GM12891 (cell line): ENCODE measurements at regions not wholly inside any gene's neighbourhood (a gene's known extent, or its start where the extent isn't known, plus 50 kb on each side); places are given as distances from the start of the nearest gene placed in this dataset.
"Not testable (repeated sequence)": the region's sequence is repeated elsewhere in the genome, so short reads cannot be mapped to it uniquely, and the experiment has no call there.

ENCODE experiments used
- DNase-seq: peaks from one replicate; pipeline ENCODE4 v3.0.0; 2011; ENCODE audit warnings: low spot score; ENCODE audit not compliant: insufficient read length
- FAIRE-seq: peaks from 2 replicates; lab custom pipeline; 2011; peaks lifted over from hg19 to GRCh38; lab: Jason Lieb, UNC
- PAX5 ChIP-seq: IDR thresholded peaks from 2 replicates; pipeline ENCODE4 v1.6.1; 2011; ENCODE audit warnings: low read length, moderate library complexity, mild to moderate bottlenecking; ENCODE audit not compliant: insufficient read depth, severe bottlenecking
- POLR2A ChIP-seq: IDR thresholded peaks from 2 replicates; pipeline ENCODE4 v1.6.1; 2011; ENCODE audit warnings: low read depth, low read length, control low read depth
- POLR2AphosphoS5 ChIP-seq: IDR thresholded peaks from 2 replicates; pipeline ENCODE4 v1.6.1; 2011; ENCODE audit warnings: low read depth, low read length, control low read depth
- POU2F2 ChIP-seq: IDR thresholded peaks from 2 replicates; pipeline ENCODE4 v1.6.1; 2011; ENCODE audit warnings: low read depth, mild to moderate bottlenecking, control low read depth, low read length, moderate library complexity
- SPI1 ChIP-seq: IDR thresholded peaks from 2 replicates; pipeline ENCODE4 v1.6.1; 2011; ENCODE audit warnings: low read depth, low read length, control low read depth
- TAF1 ChIP-seq: IDR thresholded peaks from 2 replicates; pipeline ENCODE4 v1.6.1; 2011; ENCODE audit warnings: low read depth, low read length, control low read depth

- TF ChIP-seq TAF1: no peak
- no peak for TF ChIP-seq PAX5
- no peak for TF ChIP-seq POU2F2
- TF ChIP-seq POLR2AphosphoS5: no peak
- no peak for TF ChIP-seq POLR2A
- no peak for TF ChIP-seq SPI1
- DNase-seq: no peak
- no peak for FAIRE-seq
Observed at GRCh38 chr17:14741491-14741890, 440.6 kb downstream of the HS3ST3B1 start.

- DNase-seq: no peak
- no peak for TF ChIP-seq POLR2AphosphoS5
- no peak for TF ChIP-seq POLR2A
- no peak for TF ChIP-seq SPI1
- no peak for TF ChIP-seq PAX5
- no peak for TF ChIP-seq POU2F2
- TF ChIP-seq TAF1: no peak
- no peak for FAIRE-seq
Observed at GRCh38 chr17:14739656-14740431, 439.0 kb downstream of the HS3ST3B1 start.

- FAIRE-seq (no peak), DNase-seq (no peak)
- TF ChIP-seq PAX5 (no peak), TAF1 (no peak), POLR2A (no peak), POLR2AphosphoS5 (no peak)
Observed at GRCh38 chr17:14738652-14738988, 437.7 kb downstream of the HS3ST3B1 start.

DNA sequence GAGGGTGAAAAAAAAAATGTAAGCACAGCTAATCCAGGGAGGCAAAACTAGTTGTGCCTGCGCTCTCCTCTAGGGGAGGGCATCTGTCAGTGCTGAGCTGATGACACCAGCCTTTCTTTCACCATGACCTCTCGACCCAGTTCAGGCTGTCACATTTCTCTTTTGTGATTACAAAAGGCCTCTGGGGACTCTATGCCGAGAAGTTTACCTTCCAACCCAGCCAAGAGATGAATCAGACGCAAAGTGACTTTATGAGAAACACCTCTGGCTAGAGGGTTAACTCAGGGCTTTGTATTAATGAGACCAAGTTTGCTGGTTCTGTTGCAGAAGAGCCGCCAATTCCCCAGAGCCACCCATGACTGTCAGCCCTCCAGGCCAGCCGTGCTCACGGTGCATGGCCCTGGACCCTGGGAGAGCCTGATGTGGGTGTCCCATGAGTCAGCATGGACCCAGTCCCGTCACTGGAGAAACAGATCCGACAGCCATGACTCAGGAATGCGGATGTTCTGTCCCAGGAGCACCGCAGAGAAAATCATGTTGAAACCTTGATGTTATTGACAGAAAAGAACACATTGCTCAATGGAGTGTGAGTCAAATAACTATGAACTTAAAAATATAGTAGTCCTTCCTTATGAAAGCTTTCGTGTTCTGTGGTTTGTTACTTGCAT is 437.2 kb downstream of the HS3ST3B1 start:
- DNase-seq (no peak), FAIRE-seq (no peak)
- TF ChIP-seq SPI1: no peak
- no peak for TF ChIP-seq POLR2AphosphoS5
- TF ChIP-seq POU2F2: no peak
- TF ChIP-seq PAX5: no peak
- no peak for TF ChIP-seq POLR2A
- no peak for TF ChIP-seq TAF1

GRCh38 chr17:14736631-14737030 is 435.8 kb downstream of the HS3ST3B1 start:
- FAIRE-seq: no peak
- DNase-seq: no peak
- no peak for TF ChIP-seq POU2F2
- TF ChIP-seq TAF1: no peak

GRCh38 chr17:14733376-14733775 is 432.5 kb downstream of the HS3ST3B1 start:
- no peak for TF ChIP-seq POU2F2
- no peak for TF ChIP-seq PAX5
- no peak for TF ChIP-seq POLR2A
- TF ChIP-seq TAF1: no peak
- TF ChIP-seq POLR2AphosphoS5: no peak
- DNase-seq (no peak), FAIRE-seq (no peak)

DNA sequence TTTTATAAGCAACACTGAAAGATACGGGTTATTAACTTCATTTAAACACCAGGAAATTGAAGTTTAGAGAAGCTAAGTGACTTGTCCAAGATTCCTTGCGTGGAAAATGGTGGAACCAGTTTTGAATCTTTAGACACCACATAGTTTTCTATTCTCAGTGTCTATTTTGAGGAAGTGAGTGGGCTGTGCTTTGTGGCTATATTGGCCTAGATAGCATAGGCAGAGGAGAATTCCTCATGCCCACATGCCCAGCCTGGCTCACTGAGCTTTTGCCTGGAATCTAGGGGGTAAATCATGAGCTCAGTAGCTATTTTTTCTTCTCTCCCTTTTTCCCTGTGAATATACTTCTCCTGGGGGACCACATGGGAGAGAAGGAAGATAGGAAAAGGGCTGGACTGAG is 431.3 kb downstream of the HS3ST3B1 start:
- DNase-seq (no peak), FAIRE-seq (no peak)
- TF ChIP-seq TAF1 (no peak), PAX5 (no peak), SPI1 (no peak), POLR2A (no peak)

DNA sequence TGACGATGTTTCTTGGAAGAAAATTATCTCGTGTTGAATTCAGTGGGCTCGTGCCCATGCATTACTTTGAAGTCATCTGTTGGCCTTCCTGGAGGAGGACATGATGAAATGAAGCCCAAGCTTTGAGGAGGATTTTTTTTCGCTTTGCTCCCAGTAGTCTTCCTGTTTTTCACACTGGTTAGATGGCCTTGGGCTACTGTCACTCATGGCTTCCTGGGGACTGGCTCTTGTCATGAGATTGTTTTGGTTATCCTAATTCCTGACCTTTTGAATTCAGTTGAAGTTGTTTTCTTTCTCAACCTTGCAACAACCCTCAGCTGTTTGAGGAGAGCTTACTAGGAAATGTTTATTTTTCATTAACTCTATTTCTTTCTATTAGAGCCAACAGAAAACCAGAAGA is 430.7 kb downstream of the HS3ST3B1 start:
- no peak for FAIRE-seq
- DNase-seq: no peak
- TF ChIP-seq POLR2AphosphoS5: no peak
- TF ChIP-seq POU2F2: no peak
- no peak for TF ChIP-seq PAX5
- TF ChIP-seq TAF1: no peak
- no peak for TF ChIP-seq SPI1
- no peak for TF ChIP-seq POLR2A

- DNase-seq (no peak), FAIRE-seq (no peak)
- TF ChIP-seq PAX5 (no peak), SPI1 (no peak), POLR2AphosphoS5 (no peak), POLR2A (no peak), POU2F2 (no peak), TAF1 (no peak)
Observed at GRCh38 chr17:14730821-14731220, 429.9 kb downstream of the HS3ST3B1 start.

GRCh38 chr17:14725729-14726128 is 424.8 kb downstream of the HS3ST3B1 start:
- FAIRE-seq: no peak
- no peak for DNase-seq
- no peak for TF ChIP-seq POLR2A
- TF ChIP-seq SPI1: no peak
- TF ChIP-seq POLR2AphosphoS5: no peak
- no peak for TF ChIP-seq TAF1
- TF ChIP-seq POU2F2: no peak
- no peak for TF ChIP-seq PAX5

GRCh38 chr17:14724770-14725169 is 423.9 kb downstream of the HS3ST3B1 start:
- TF ChIP-seq SPI1 (no peak), POLR2AphosphoS5 (no peak), PAX5 (no peak), POLR2A (no peak), TAF1 (no peak), POU2F2 (no peak)
- FAIRE-seq (no peak), DNase-seq (no peak)

- not testable (repeated sequence) for FAIRE-seq
Observed at GRCh38 chr17:14723349-14723748, 422.5 kb downstream of the HS3ST3B1 start.

More at GRCh38 chr17:14723349-14723748, 422.5 kb downstream of the HS3ST3B1 start:
- not testable (repeated sequence) for DNase-seq
